GM21447 (cell line): ENCODE measurements at regions not wholly inside any gene's neighbourhood (a gene's known extent, or its start where the extent isn't known, plus 50 kb on each side); places are given as distances from the start of the nearest gene placed in this dataset.
"Not testable (repeated sequence)": the region's sequence is repeated elsewhere in the genome, so short reads cannot be mapped to it uniquely, and the experiment has no call there.

Experiments
- ATAC-seq: cut with Tn5 transposase; IDR thresholded peaks from one replicate; pipeline ENCODE4 v1.9.1; 2021; ENCODE audit not compliant: unreplicated experiment

DNA sequence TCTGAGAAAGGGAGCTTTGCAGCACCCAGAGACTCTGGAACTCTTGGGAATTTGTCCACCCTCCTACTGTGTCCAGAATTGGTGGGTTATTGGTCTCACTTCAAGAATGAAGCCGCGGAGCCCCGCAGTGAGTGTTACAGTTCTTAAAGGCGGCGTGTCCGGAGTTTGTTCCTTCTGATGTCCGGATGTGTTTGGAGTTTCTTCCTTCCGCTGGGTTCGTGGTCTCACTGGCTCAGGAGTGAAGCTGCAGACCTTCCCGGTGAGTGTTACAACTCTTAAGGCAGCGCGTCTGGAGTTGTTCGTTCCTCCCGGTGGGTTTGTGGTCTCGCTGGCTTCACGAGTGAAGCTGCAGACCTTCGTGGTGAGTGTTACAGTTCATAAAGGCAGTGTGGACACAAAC lies 824.7 kb downstream of the LRRTM4 start:
- not testable (repeated sequence) for ATAC-seq

DNA sequence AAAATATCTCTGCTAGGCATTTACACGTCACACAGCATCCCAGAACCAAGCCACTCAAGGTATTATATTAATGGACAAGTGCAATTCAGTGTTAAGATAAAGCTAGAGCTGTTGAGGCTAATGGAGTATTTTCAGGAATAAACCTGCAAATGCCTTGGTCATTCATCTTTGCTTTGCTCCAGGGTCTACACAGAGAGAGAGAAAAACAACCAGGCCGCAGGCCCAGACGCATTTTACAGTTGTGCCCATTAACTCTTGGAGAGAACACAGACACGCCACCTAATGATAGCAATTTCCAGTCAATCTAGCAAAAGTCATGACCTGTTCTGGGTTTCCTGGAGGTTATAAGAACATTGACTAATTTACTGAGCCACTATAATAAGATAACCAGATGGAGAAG lies 829.3 kb downstream of the LRRTM4 start:
- ATAC-seq: no peak

DNA sequence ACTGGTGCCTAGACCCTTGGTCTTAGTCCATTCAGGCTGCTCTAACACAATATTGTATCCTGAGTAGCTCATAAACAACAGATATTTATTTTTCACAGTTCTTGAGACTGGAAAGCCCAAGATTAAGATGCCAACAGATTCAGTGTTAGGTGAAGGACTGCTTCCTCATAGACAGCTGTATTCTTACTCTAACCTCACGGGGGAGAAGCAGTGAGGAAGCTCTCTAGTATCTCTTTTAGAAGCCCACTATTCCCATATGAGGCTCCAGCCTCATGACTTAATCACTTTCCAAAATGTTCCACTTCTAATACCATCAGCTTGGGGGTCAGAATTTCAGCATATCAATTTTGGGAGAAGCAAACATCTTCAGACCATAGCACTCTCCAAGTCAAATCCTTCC lies 833.4 kb downstream of the LRRTM4 start:
- no peak for ATAC-seq

DNA sequence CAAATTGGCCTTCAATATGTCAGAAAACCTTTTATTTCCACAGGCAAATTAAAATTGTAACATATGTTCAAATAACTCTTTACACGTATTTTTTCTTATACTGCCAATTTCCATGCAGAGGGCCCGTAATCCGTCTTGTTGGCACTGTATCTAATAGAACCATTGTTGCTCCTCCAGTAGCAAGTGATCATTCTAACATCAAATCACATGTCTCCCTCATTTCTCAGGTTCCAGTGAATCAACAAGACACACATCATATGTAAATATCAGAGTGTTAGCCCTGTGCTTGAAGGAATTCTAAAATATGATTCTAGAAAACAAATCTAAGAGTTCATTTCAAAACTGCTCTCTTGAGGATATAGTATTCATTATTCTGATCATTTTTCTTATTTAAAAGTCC lies 834.3 kb downstream of the LRRTM4 start:
- no peak for ATAC-seq

DNA sequence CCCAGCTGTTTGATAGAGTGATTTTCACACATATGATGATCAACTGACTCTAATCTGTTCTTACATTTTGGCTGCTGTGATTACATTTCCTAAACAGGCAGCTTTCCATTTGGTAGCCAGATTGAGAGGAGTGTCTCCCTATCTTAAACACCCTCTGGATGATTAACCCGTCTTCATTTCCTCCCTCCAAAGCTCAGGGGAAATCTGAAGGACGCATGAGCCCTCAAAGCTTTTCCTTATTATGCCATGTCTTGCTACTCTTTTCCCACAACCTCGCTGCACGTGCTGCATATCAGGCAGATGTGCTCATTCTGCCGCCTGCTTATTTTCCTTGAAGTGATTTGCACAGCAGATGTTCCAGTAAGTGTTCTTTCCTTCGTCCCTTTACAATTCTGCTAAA lies 837.4 kb downstream of the LRRTM4 start:
- ATAC-seq: no peak

DNA sequence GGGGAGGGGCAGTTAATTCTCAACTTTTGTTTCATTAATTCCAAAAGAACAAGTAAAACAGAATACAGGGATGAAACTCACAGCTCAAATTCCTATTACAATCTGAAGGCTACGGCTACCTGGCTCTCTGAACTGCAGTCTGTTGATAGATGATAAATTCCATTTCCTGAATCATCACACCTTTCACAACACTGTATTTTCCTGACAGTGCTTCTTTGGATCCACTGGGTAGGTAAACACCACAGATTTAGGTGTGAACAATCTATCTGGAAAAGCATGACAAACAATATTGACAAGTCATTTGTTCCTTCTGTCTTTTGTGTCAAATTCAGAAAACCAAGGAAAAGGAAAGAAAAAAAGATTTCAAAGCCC lies 843.2 kb downstream of the LRRTM4 start:
- no peak for ATAC-seq

DNA sequence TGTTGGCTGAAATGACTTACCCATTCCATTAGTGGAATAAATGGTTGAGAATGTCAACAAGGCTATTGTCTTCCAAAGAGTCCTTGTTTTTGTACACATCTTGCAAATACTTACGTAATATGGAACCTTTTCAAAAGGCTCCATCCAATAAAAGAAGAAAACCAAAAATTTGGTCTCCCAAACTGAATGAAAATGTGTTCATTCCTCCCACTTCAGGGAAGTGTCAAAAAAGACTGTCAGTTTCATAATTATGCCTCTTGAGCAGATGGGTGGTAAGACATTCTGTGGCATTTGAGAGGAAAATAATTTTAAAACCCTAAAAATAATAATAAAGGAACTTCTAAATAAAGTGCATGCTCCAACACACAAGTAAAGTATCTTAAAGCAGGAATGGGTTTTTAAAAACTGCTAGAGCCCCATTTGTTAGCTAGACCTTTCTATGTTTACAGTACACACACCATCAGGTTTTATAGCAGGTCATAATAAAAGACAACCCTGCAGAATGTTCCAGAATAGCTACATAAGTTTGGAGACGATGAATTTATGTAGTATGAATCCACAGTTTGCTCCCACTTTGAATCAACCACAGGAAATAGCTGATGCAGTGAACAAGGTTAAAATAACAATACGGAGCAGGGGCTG lies 843.7 kb downstream of the LRRTM4 start:
- ATAC-seq: no peak

DNA sequence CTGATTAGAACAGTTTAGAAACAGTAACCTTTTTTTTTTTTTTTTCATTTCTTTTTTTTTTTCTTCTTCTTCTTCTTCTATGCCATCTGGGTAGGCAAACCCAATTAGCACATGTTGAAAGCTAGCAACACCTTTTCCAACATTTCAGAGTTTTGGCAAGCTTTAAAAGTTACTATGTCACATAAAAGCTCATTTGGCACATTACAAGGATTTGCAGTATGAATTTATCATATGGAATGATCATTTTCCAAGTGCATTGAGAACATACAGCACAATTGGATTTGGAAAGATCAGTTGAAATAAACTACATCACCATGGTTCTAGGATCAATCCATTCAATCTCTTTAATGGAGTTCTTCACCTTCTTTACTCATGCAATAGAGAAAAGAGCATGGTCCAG lies 847.0 kb downstream of the LRRTM4 start:
- ATAC-seq: no peak

DNA sequence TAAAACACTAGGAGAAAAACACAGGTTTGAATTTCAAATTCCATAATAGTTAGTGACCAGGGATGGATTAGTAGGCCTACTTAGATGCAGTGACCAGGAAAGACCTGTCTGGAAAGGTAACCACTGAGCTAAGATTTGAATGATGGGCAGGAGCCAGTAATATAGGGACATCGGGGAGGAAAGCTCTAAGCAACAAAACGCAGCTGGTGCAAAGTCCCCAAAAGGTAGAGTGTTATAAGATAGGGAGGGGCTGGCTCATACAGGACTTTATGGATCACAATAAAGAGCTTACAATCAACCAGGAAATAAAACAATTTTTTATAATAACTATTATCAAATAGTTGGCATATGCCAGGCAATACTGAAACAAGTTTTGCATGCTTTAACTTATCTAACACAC lies 849.4 kb downstream of the LRRTM4 start:
- ATAC-seq: no peak

DNA sequence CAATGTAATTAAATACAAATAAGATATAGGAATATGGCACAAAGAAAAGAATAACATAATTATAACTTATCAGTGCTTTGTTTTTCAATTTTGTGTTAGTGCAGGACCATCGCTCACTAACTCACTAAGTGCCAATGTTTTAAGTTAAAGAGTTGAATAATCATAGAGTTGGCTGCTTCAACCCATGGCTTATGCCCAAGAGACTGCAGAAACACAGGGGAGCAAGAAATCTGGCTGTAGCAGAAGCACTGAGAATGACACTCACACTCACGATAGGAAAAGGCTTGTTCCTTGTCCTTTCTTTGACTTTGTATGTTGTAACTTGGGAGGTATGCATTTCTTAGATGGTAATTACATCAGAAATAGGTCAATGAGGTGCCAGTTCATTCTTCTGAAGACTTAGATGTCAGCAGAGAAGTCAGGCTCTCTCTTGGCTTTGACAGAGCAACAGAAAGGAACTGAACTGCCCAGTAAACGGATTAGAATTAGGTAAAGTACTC lies 852.2 kb downstream of the LRRTM4 start:
- ATAC-seq: no peak

DNA sequence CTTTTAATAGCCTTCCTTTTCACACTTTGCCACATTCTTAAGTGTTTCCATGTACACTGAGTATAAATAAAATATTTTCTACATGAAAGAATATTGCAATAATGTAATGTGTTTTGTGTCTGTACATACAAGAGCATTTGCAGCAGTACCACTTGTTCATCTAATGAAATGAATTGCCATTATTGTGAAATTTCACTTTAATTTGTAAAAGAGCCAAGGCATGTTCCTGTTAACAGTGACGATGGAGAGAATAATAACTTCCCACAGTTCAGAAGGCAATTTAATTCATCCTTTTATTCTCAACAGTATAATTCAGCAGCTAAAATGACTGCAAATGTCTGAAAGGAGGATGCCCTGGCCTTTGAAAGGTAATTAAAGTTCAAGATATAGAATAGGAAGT lies 853.9 kb downstream of the LRRTM4 start:
- no peak for ATAC-seq

DNA sequence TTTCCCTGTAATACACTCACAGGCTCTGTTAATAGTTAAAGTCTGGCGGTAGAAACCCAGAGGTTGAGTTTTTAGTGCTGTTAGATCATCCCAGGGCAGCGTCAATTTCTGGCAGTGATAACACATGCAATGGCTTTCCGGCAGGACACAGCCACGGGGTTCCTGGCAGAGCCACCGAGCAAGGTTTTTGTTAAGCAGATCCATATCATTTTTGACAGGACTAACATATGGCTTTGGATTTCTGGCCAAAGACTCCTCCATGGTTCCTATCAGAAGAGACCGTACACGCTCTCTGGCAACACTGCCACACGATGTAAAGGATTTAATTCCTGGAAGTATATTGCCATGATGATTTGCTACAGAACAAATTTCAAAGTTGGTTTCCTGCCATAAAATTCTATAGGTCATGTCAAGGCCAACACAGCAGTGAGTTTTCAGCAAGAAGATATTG lies 854.3 kb downstream of the LRRTM4 start:
- ATAC-seq: no peak

DNA sequence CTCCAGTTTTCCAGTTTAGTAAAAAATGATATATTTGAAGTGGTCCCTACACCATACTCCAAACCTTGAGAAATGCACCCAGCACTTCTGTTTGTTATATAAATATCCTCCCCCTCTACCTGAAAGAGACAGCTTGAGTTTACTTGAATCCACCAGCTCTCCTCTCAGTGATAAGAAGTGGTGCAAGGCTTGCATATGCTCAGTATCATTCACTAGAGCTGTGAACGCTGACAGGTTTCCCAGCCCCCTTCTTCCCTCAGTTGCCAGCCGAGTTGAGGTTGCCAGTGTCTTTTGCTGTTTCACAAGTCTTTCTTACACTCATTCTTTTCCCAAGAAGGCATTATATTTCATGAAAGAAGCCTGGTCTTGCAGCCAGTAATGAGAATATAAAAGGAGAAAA lies 880.0 kb downstream of the LRRTM4 start:
- no peak for ATAC-seq

DNA sequence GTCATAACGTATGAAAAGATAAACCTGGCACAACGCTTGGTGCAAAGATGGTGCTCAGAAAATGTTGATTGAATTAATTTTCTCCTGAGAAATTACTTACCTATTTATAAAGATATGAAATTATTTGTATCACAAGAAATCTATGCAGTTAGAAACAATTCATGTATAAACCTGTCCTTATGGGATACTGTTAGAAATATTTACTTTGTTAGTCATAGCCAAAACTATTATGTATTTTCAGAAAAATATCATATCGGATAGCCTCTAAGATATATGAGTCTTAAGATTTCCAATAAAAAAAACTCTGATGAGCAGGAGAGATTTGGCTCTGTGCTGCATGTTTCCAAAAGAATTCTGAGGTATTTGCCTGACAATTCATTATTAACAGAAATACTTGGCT lies 880.7 kb downstream of the LRRTM4 start:
- no peak for ATAC-seq

DNA sequence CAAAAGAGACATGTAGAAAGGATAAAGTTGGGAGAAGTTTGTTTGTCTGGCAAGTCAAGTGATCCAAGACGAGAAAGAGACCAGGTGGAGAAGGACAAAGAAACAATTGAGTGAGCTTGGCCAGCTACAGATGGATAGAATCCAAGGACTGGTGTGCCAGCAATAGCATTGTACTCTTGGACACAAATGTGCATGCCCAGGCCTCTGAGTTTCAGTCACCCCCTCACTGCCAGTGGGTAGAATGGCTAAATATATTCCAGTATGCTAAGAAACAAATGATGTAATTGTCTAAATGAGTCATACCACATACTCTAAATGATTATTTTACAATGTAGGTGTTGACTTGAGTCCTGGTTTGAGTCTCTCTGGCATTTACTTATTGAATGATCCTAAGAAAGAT lies 881.3 kb downstream of the LRRTM4 start:
- ATAC-seq: no peak

DNA sequence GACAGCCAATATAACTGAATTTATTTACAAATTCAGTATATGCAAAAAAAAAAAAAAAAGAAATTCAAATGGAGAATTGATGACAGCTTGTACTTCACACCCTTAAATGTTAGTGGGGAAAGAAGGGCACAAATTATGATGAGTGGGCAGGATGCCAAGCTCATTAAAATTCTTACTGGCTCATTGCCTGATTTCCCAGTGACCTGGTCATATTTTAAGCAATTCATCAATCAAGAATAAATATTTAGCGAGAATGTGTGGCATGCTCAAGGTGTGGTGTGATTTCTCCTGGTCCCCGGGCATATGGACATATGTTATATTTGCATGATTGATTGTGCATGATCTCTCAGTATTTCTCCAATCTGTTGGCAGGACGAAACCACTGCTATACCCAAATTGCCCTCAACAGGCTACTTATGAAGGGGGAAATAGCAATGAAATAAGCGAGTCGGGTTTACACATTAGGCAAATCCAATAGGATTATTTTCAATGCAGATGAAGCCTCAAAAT lies 883.0 kb downstream of the LRRTM4 start:
- no peak for ATAC-seq

DNA sequence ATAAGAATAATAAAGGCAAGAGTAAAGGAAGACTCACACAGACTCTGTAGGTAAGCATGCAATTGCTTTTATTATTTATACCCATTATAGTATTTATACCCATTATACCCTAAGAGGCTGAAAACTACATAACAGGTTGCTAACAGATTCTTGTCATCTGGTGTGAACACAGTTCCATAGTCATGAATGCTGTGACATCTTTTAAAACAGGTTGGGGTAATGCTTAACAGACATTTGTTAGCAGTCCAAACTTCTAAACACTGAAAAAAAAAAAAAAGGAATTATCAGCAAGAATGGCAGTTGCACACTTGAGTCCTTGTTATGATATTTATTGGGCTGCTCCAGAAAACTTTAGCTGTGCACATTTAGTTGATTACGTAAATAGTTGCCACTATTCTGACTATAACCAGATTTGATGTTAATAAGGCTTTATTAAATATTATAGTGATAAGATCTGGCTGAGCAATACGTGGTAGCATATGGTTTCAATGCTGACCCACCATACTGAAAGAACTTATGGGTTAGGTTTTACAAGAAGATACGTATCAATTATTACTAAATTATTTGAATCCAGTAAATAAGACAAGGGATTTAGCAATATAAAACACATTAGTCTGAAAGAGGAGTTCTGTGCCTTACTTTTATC lies 888.8 kb downstream of the LRRTM4 start:
- ATAC-seq: no peak

DNA sequence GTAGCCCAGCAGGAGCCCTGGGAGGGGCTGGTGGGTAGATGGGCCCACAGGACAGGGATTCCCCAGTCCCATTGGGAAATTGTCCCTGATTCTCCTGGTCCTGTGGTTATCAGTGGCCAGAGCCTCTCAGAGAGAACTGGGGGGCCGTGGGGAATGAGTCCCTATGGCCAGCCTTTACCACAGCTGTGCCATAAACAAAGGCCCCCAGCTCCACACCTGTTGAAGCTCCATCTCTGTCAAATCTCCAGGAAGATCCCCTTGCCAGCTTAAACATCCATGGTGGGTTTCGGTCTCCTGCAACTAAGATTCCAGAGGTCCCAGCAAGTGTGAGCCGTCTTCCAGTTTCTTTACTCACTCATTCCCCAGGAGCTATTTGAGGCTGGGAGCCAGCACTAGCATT lies 897.1 kb downstream of the LRRTM4 start:
- ATAC-seq: no peak

DNA sequence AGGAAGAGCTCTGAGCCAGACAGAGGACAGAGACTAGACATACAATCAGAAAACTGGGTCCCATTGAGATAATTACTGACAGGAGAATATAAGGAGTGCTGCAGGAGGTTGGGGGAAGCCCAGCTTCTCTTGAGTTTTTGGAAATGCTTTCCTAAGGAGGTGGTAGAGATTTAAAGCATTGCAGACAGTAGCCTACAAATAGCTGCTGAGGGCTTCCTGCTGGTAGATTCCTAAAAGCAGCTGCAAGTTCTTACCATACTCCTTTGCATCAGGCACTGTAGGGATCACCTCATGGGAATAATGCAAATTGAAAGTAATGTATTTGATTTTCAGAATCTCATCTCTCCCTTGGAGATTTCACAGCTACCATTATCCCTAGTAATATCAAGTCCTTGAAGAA lies 902.6 kb upstream of the GCFC2 start:
- ATAC-seq: no peak

DNA sequence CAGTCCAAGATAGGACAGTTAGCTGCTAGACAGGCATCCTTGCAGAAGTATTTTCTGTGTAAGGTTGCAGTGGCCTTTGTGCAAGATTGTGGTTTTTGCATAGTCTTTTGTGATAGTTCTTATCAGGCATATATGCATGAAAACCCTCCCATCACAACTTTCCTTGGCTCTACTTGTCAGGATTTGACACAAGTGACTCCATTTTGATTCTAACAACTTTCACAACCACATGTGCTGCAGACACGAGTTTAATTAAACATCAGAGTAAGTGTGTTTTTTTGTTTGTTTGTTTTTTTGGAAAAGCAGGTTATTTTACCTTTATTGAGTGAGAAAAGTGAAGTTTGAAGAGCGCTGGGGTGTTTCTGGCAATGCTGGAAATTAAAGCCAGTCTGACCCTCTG lies 902.0 kb upstream of the GCFC2 start:
- no peak for ATAC-seq

DNA sequence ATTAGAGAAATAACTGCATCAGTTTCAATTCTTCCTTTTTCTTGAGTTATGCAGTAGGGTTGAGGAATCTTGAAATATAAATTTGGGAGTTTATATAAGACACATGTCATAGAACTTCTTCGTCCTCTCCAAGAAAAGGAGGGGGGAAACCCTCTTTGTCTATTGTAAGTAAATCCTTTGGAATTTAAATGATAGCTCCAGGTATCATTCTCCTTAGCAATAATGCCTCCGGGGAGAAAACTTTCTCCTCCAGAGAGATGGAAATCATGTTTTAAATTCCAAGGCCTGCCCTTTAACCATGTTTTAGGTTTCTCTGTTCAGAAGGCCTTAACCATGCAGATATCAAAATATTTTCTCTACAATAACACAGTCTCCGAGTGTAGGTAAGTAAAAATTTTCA lies 899.7 kb upstream of the GCFC2 start:
- ATAC-seq: no peak

DNA sequence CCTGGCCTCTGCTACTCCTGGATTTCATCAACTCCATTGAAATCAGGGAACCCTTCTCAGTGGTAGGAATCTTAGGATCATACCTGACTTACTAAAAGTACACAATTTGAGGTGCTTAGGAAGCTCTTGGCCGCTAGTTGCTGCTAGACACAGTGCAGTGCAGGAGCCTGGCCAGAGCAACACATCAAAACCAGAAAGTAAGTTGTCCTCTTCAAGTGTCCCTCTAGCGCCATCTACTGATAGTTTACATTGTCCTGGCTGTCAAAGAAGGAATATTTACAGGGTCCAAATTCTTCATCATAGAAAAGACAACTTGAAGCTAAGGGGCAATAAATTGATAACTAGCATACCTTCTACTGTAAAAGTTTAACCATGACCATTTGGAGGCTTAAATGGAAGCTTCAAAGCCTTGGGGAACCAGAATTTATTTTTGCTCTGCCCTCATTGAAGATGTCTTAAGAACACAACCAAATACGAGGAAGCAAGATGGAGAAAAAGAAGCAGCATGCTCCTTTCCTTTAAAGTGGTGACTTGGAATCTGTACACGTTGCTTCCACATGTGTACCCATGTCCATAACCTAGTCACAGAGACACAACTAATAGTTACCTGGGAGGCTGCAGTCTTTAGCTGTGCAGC lies 889.1 kb upstream of the GCFC2 start:
- peak; percentile 98 for ATAC-seq
